Gastroesophageal sphincter (tissue), 4 donors: ENCODE measurements at regions not wholly inside any gene's neighbourhood (a gene's known extent, or its start where the extent isn't known, plus 50 kb on each side); places are given as distances from the start of the nearest gene placed in this dataset.

Source experiments
- ATAC-seq: fragments of 150-250 bp; one replicate; pipeline ENCODE4 v1.9.1; 2016; ENCODE audit warnings: mild to moderate bottlenecking, moderate library complexity
- H3K27ac ChIP-seq, 4 donors: fragments of 200-600 bp; sonication (generic) in 3 of 4; 1 replicate in 3 of 4; 2 replicates in 1 of 4; pipeline ENCODE4 v1.5.1; 2016 to 2019
- H3K27me3 ChIP-seq: fragments of 200-600 bp; sonication (generic); one replicate; pipeline ENCODE4 v1.5.1; 2019
- H3K36me3 ChIP-seq, 2 donors: fragments of 200-600 bp; sonication (generic); one replicate each; pipeline ENCODE4 v1.5.1; 2019; ENCODE audit warnings: control low read depth in 1 of 2
- H3K4me1 ChIP-seq, 3 donors: fragments of 200-600 bp; sonication (generic); 1 replicate in 2 of 3; 2 replicates in 1 of 3; pipeline ENCODE4 v1.5.1; 2016 to 2019; ENCODE audit warnings: control low read depth in 2 of 3
- H3K4me3 ChIP-seq, 2 donors: fragments of 200-600 bp; sonication (generic); one replicate each; pipeline ENCODE4 v1.5.1; 2019; ENCODE audit warnings: mild to moderate bottlenecking in 1 of 2, moderate library complexity in 1 of 2
- H3K9me3 ChIP-seq, 3 donors: fragments of 200-600 bp; sonication (generic); one replicate each; pipeline ENCODE4 v1.5.1; 2017 to 2019; ENCODE audit warnings: control low read depth in 2 of 3
- EP300 ChIP-seq: sonication (generic); formaldehyde crosslinking; IDR thresholded peaks from one replicate; pipeline ENCODE4 v1.6.1; 2017; ENCODE audit warnings: antibody characterized with exemption, mild to moderate bottlenecking
- POLR2A ChIP-seq, 2 donors: fragments of 450-650 bp; IDR thresholded peaks; one replicate each; pipeline ENCODE4 v1.6.1; 2017; ENCODE audit warnings: antibody characterized with exemption in 2 of 2, mild to moderate bottlenecking in 2 of 2, moderate library complexity in 1 of 2
- POLR2AphosphoS5 ChIP-seq: sonication (generic); formaldehyde crosslinking; IDR thresholded peaks from one replicate; pipeline ENCODE4 v1.6.1; 2017; ENCODE audit warnings: antibody characterized with exemption
- WGBS, 2 donors: methylation state at CpG; one replicate each; pipeline ENCODE4 v1.1.5; 2018; ENCODE audit warnings: low coverage in 1 of 2; 5-methylcytosine and 5-hydroxymethylcytosine counted together
- TF ChIP-seq, protein P1 (sequence below), 4 experiments: fragments of 200-600 bp in 2 of 4; fragments of 450-650 bp in 2 of 4; sonication (generic) in 1 of 4; IDR thresholded peaks; one replicate each; pipeline ENCODE4 v1.5.1; 2017 to 2019; ENCODE audit warnings: antibody characterized with exemption in 4 of 4, mild to moderate bottlenecking in 2 of 4, moderate library complexity in 2 of 4

DNA sequence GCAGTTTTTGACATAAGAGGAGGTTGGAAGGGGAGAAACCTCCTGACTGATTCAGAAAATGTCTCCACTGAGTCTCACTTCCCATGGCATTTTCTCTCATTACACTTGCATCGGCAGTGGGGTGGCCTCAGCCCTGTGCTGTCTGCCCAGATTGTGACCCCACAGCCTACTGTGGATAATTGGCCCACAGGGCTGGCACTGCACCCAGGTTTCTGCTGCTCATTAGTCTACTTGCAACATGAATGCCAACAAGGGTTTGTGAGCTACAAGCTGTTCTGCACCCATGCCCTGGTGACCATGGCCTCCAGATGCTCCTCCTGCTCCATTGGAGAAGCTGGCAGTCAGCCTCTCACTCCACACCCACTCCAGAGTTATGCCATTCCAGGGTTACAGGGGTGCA, 296.0 kb downstream of the CTTN start:
- TF ChIP-seq POLR2AphosphoS5 = no peak
- no peak for TF ChIP-seq EP300
- TF ChIP-seq POLR2A (IDR thresholded peaks at IDR 0.05) = no peak
- TF ChIP-seq, protein P1, sequence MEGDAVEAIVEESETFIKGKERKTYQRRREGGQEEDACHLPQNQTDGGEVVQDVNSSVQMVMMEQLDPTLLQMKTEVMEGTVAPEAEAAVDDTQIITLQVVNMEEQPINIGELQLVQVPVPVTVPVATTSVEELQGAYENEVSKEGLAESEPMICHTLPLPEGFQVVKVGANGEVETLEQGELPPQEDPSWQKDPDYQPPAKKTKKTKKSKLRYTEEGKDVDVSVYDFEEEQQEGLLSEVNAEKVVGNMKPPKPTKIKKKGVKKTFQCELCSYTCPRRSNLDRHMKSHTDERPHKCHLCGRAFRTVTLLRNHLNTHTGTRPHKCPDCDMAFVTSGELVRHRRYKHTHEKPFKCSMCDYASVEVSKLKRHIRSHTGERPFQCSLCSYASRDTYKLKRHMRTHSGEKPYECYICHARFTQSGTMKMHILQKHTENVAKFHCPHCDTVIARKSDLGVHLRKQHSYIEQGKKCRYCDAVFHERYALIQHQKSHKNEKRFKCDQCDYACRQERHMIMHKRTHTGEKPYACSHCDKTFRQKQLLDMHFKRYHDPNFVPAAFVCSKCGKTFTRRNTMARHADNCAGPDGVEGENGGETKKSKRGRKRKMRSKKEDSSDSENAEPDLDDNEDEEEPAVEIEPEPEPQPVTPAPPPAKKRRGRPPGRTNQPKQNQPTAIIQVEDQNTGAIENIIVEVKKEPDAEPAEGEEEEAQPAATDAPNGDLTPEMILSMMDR (IDR thresholded peaks at IDR 0.05) = no peak

DNA sequence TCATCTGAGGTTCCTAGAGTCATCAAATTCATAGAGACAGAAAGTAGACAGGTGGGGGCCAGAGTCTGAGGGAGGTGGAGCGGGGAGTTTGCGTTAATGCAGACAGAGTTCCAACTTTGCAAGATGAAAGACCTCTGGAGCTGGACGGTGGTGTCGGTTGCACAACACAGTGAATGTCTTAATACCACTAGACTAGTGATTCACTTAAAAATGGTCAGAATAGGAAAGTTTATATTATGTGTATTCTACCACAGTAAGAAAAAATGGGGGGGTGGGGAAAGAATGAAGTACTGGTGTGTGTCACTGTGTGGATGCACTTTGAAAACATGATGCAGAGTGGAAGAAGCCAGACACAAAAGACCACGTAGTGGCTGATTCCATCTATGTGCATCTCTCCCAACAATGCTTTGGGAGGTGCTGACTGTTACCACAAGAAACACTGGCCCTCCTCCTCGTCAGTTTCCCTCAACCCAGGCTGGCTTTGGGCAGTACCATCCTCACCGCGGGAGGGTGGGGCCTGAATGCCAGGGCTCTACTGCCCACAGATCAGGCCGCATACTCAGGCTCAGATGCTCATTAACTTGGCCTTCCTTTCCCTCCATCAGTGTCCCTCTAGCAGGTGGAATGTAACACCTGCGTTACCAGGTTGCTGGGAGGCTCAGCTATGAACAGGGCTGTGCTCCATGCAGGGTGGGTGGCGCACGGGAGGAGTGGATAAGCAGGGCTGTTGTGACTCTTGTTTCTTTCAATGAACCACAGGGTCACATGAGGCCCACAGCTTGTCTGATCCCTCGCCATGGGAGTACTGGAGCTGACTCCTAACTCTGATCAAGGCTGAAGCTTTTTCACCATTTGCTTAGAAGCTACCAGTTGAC, 297.0 kb downstream of the CTTN start:
- TF ChIP-seq, protein P1 (IDR thresholded peaks at IDR 0.05) = no peak
- no peak for TF ChIP-seq POLR2A (IDR thresholded peaks at IDR 0.05)
- TF ChIP-seq EP300 = no peak
- no peak for TF ChIP-seq POLR2AphosphoS5
- H3K36me3 ChIP-seq = peaks cover 0 to 21% of the 10 kb centered on the region in 2 donors
- no peak overlapping the region for H3K4me3 ChIP-seq
- H3K27me3 ChIP-seq = no peaks in the 10 kb centered on the region
- no peak overlapping the region for H3K27ac ChIP-seq
- WGBS, 2 donors = 86 to 96% methylated on average over 4 to 10 of the region's 13 CpGs
- no peak for ATAC-seq
- H3K9me3 ChIP-seq = peaks cover 0 to 7% (median 0%) of the 10 kb centered on the region in 3 donors
- H3K4me1 ChIP-seq = no peaks in the 10 kb centered on the region

More for the DNA sequence above, 296.0 kb downstream of the CTTN start:
- Histone ChIP-seq H3K27me3 (no peaks in the 10 kb centered on the region), H3K4me3 (no peak overlapping the region), H3K4me1 (no peaks in the 10 kb centered on the region), H3K9me3 (peaks cover 0 to 7% (median 0%) of the 10 kb centered on the region in 3 donors), H3K36me3 (peaks cover 0 to 21% of the 10 kb centered on the region in 2 donors), H3K27ac (no peak overlapping the region)
- no peak for ATAC-seq
- WGBS, 2 donors = 100% methylated on average over 1 of the region's 1 CpG; no CpG with 5 or more reads in 1 of the 2 donors

DNA sequence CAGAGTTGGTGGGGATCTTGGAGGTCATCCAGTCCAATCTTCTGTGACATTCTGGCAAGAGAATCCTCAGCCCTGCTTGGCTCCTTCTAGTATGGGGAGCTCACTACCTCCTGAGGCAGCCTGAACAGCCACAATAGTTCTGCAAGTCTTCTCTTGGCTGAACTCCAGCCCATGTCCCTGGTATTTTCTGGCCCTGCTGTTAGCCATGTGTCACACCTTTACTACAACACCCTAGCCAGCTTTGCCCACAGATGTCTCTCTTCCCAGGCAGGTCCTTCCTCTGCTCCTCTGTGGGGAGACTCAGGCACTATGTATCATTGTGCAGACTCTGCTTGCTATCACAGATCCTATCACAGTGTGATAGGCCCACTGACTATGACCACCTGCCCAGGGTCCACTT, 297.7 kb downstream of the CTTN start:
- Histone ChIP-seq H3K27ac (no peak overlapping the region), H3K36me3 (peaks cover 0 to 21% of the 10 kb centered on the region in 2 donors), H3K27me3 (no peaks in the 10 kb centered on the region), H3K4me1 (no peaks in the 10 kb centered on the region), H3K9me3 (peaks cover 0 to 7% (median 0%) of the 10 kb centered on the region in 3 donors), H3K4me3 (no peak overlapping the region)
- TF ChIP-seq EP300 (no peak), POLR2A (IDR thresholded peaks at IDR 0.05) (no peak), POLR2AphosphoS5 (no peak)
- TF ChIP-seq, protein P1 (IDR thresholded peaks at IDR 0.05) = no peak
- ATAC-seq = no peak

DNA sequence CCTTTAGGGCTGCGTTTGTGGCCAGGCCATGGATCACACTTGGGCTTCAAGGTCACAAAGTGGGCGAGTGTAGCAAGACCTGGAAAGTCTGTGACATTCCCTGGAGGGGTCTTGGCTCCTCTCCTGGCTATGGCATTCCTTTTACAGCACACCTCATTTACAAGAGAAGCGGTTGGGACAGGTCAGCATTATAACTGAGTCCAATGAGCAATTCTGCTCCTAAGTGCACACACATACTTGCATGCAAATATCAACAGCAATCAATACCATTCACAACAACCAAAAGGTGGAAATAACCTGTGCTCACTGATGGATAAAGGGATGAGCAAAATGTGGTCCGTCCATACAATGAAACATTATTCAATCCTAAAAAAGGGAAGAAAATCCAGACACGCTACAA, 298.2 kb downstream of the CTTN start:
- H3K9me3 ChIP-seq = peaks cover 0 to 7% (median 0%) of the 10 kb centered on the region in 3 donors
- no peak overlapping the region for H3K4me3 ChIP-seq
- no peak overlapping the region for H3K27ac ChIP-seq
- no peaks in the 10 kb centered on the region for H3K4me1 ChIP-seq
- H3K27me3 ChIP-seq = no peaks in the 10 kb centered on the region
- ATAC-seq = no peak
- H3K36me3 ChIP-seq = peaks cover 0 to 21% of the 10 kb centered on the region in 2 donors
- WGBS, 2 donors = 97 to 100% methylated on average over 1 to 3 of the region's 5 CpGs
- no peak for TF ChIP-seq EP300
- TF ChIP-seq, protein P1 (IDR thresholded peaks at IDR 0.05) = no peak
- no peak for TF ChIP-seq POLR2AphosphoS5
- TF ChIP-seq POLR2A (IDR thresholded peaks at IDR 0.05) = no peak

DNA sequence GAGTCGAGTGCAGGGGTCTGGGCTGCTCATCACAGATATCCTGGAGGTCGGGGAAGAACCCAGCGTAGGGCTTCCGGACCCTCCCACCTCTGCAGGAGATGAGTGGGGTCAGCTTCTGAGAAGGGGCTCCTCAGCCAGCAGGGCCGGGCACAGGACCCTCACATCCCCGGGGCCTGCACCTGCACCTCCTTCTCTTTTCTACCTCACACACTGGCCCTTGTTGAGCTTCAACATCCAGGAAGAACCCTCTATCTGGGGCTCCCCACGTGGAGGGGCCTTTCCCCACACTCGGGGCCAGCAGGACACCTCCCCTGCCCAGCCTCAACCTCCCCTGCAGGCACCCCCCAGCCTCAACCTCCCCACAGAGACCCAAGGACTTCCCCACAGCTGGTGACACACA, 299.4 kb downstream of the CTTN start:
- H3K9me3 ChIP-seq = peaks cover 0 to 7% (median 0%) of the 10 kb centered on the region in 3 donors
- no peak for TF ChIP-seq POLR2A (IDR thresholded peaks at IDR 0.05)
- TF ChIP-seq, protein P1 (IDR thresholded peaks at IDR 0.05) = no peak
- no peak for ATAC-seq
- H3K27ac ChIP-seq = no peak overlapping the region
- H3K36me3 ChIP-seq = peaks cover 0 to 21% of the 10 kb centered on the region in 2 donors
- 76% methylated on average over 3 of the region's 8 CpGs; no CpG with 5 or more reads in 1 of the 2 donors for WGBS, 2 donors
- no peaks in the 10 kb centered on the region for H3K27me3 ChIP-seq
- H3K4me1 ChIP-seq = no peaks in the 10 kb centered on the region
- H3K4me3 ChIP-seq = no peak overlapping the region
